MM.1S (cell line): ENCODE measurements at regions not wholly inside any gene's neighbourhood (a gene's known extent, or its start where the extent isn't known, plus 50 kb on each side); places are given as distances from the start of the nearest gene placed in this dataset.

Experiments used
- DNase-seq: peaks from one replicate; pipeline ENCODE4 v3.0.0-alpha.2; 2015
- H2AFZ ChIP-seq: fragments of 300-600 bp; sonication (generic); 2 replicates; pipeline ENCODE4 v1.6.0; 2016; ENCODE audit warnings: antibody characterized with exemption, low read length
- H3F3A ChIP-seq: fragments of 300-600 bp; sonication (generic); 2 replicates; pipeline ENCODE4 v1.6.1; 2016; ENCODE audit warnings: mild to moderate bottlenecking, antibody characterized with exemption, low read length, moderate library complexity, mixed read lengths; ENCODE audit not compliant: insufficient read depth
- H3K27ac ChIP-seq: fragments of 300-600 bp; sonication (generic); 2 replicates; pipeline ENCODE4 v1.5.1; 2016; ENCODE audit warnings: mild to moderate bottlenecking, low read length
- H3K27me3 ChIP-seq: fragments of 300-600 bp; sonication (generic); replicated peaks from 2 replicates; pipeline ENCODE4 v1.6.0; 2016; ENCODE audit warnings: low read length; ENCODE audit not compliant: insufficient read depth
- H3K36me3 ChIP-seq: fragments of 300-600 bp; sonication (generic); replicated peaks from 2 replicates; pipeline ENCODE4 v1.6.1; 2016; ENCODE audit warnings: mild to moderate bottlenecking, low read length, mixed read lengths; ENCODE audit not compliant: insufficient read depth
- H3K4me1 ChIP-seq: fragments of 300-600 bp; sonication (generic); 2 replicates; pipeline ENCODE4 v1.6.1; 2016; ENCODE audit warnings: low read length, mixed read lengths
- H3K4me2 ChIP-seq: fragments of 300-600 bp; sonication (generic); 2 replicates; pipeline ENCODE4 v1.6.0; 2016; ENCODE audit warnings: low read depth, low read length
- H3K4me3 ChIP-seq: fragments of 300-600 bp; sonication (generic); 2 replicates; pipeline ENCODE4 v1.5.1; 2016; ENCODE audit warnings: low read length, mixed read lengths
- H3K79me2 ChIP-seq: fragments of 300-600 bp; sonication (generic); 2 replicates; pipeline ENCODE4 v1.6.1; 2016; ENCODE audit warnings: mixed run types, low read length, mixed read lengths
- H3K9ac ChIP-seq: fragments of 300-600 bp; sonication (generic); 2 replicates; pipeline ENCODE4 v1.6.1; 2016; ENCODE audit warnings: low read length, mixed read lengths
- H3K9me2 ChIP-seq: fragments of 300-600 bp; sonication (generic); replicated peaks from 2 replicates; pipeline ENCODE4 v1.6.1; 2016; ENCODE audit warnings: mild to moderate bottlenecking, low read length, mixed read lengths; ENCODE audit not compliant: insufficient read depth
- H3K9me3 ChIP-seq: fragments of 300-600 bp; sonication (generic); replicated peaks from 2 replicates; pipeline ENCODE4 v1.6.1; 2016; ENCODE audit warnings: mild to moderate bottlenecking, low read length, mixed read lengths; ENCODE audit not compliant: insufficient read depth
- H4K20me1 ChIP-seq: fragments of 300-600 bp; sonication (generic); 2 replicates; pipeline ENCODE4 v1.6.1; 2016; ENCODE audit warnings: mild to moderate bottlenecking, low read length, moderate library complexity, mixed read lengths; ENCODE audit not compliant: insufficient read depth
- EZH2 ChIP-seq: fragments of 300-600 bp; sonication (generic); optimal IDR thresholded peaks from 2 replicates; pipeline ENCODE3; 2017; ENCODE audit warnings: low read depth, mild to moderate bottlenecking, antibody characterized with exemption, low read length, mixed read lengths
- EZH2phosphoT487 ChIP-seq: fragments of 300-600 bp; sonication (generic); IDR thresholded peaks from 2 replicates; pipeline ENCODE4 v1.6.1; 2018; ENCODE audit warnings: antibody characterized with exemption, low read length
- TF ChIP-seq, protein P1 (sequence below): fragments of 300-600 bp; sonication (generic); IDR thresholded peaks from 2 replicates; pipeline ENCODE4 v1.5.1; 2016; ENCODE audit warnings: antibody characterized with exemption, low read length, mixed read lengths

DNA sequence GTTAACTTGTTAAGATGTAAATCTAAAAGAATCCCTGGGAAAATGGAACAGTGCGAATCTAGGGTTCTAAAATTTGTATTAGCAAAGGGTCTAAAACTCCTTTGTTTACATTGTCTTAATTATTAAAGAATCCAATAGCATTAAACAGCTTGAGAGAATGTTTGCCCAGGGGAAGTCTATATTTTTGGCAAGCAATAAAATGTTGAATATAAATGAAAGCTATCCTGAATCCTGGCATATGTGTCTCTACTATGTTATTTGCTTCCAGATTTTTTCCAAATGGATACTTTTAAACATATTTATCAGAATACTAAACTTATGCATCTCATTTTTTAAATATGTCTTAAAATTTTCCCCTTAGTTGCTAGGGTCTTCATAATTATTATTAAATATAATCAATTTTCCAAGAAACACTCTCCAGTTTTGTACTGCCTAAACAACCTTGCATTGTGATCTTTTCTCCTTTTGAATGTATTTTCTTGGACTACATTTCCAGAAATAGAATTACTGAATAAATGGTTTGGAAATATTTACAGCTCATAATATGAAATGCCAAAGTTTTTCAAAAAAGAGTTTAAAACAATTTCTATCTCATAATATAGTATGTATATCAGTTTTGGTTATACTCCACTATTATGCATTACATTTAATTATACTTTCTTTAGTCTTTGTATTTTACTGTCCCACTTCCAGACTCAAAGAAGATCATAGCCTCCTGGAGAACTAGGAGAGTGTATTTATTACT is 304.8 kb downstream of the USP25 start:
- Histone ChIP-seq H3K27ac (no peak overlapping the region), H3K4me3 (no peak overlapping the region), H3F3A (no peaks in the 10 kb centered on the region), H3K79me2 (no peaks in the 10 kb centered on the region), H4K20me1 (no peaks in the 10 kb centered on the region), H3K36me3 (no peaks in the 10 kb centered on the region), H3K4me2 (no peak overlapping the region), H3K27me3 (no peaks in the 10 kb centered on the region), H3K4me1 (no peaks in the 10 kb centered on the region), H2AFZ (no peak overlapping the region), H3K9me3 (no peaks in the 10 kb centered on the region), H3K9me2 (no peaks in the 10 kb centered on the region), H3K9ac (no peak overlapping the region)
- TF ChIP-seq, protein P1, sequence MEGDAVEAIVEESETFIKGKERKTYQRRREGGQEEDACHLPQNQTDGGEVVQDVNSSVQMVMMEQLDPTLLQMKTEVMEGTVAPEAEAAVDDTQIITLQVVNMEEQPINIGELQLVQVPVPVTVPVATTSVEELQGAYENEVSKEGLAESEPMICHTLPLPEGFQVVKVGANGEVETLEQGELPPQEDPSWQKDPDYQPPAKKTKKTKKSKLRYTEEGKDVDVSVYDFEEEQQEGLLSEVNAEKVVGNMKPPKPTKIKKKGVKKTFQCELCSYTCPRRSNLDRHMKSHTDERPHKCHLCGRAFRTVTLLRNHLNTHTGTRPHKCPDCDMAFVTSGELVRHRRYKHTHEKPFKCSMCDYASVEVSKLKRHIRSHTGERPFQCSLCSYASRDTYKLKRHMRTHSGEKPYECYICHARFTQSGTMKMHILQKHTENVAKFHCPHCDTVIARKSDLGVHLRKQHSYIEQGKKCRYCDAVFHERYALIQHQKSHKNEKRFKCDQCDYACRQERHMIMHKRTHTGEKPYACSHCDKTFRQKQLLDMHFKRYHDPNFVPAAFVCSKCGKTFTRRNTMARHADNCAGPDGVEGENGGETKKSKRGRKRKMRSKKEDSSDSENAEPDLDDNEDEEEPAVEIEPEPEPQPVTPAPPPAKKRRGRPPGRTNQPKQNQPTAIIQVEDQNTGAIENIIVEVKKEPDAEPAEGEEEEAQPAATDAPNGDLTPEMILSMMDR: no peak
- TF ChIP-seq EZH2phosphoT487 (no peak), EZH2 (no peak)
- no peak for DNase-seq

DNA sequence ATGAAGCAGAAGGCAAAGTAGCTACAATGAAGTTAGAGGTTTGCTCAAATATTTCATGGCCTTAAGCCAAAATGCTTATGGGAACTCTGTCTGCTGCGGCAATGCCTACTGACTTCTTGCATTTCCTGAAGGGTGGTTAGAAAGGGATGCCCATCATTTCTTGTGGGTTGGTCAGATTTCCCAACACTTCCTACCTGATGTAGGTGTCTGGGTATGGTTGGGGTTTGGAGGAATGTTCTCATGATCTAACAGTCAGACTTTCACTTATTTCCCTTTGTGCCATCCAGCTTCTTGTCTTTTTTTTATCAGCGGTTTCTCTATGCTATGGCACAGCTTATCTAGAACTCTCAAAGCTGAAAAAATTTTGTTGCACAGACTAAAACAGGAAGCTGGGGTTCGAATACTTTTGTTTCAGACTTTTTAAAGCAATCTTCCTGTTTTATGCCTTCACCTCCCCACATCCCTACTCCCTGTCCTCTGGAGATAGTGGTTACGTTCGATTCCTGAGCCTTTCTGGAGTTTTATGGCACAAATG is 307.7 kb downstream of the USP25 start:
- Histone ChIP-seq H3K4me2 (no peak overlapping the region), H2AFZ (no peak overlapping the region), H4K20me1 (no peaks in the 10 kb centered on the region), H3K9me2 (no peaks in the 10 kb centered on the region), H3K9me3 (no peaks in the 10 kb centered on the region), H3F3A (no peaks in the 10 kb centered on the region), H3K27ac (no peak overlapping the region), H3K79me2 (no peaks in the 10 kb centered on the region), H3K9ac (no peak overlapping the region), H3K4me1 (no peaks in the 10 kb centered on the region), H3K27me3 (no peaks in the 10 kb centered on the region), H3K36me3 (no peaks in the 10 kb centered on the region), H3K4me3 (no peak overlapping the region)
- no peak for DNase-seq
- TF ChIP-seq EZH2 (no peak), EZH2phosphoT487 (no peak)
- TF ChIP-seq, protein P1: no peak

- Histone ChIP-seq H3K4me2 (no peak overlapping the region), H3K9me2 (no peaks in the 10 kb centered on the region), H3K9me3 (no peaks in the 10 kb centered on the region), H3K4me1 (no peaks in the 10 kb centered on the region), H3K27me3 (no peaks in the 10 kb centered on the region), H3K79me2 (no peaks in the 10 kb centered on the region), H3K36me3 (no peaks in the 10 kb centered on the region), H3K4me3 (no peak overlapping the region), H3F3A (no peaks in the 10 kb centered on the region), H3K27ac (no peak overlapping the region), H4K20me1 (no peaks in the 10 kb centered on the region), H3K9ac (no peak overlapping the region), H2AFZ (no peak overlapping the region)
- TF ChIP-seq, protein P1: no peak
- TF ChIP-seq EZH2phosphoT487 (no peak), EZH2 (no peak)
- DNase-seq: no peak
Measured at GRCh38 chr21:16040601-16041000, 310.8 kb downstream of the USP25 start.
